ENCODE measurements at regions not wholly inside any gene's neighbourhood (a gene's known extent, or its start where the extent isn't known, plus 50 kb on each side); places are given as distances from the start of the nearest gene placed in this dataset.

DNA sequence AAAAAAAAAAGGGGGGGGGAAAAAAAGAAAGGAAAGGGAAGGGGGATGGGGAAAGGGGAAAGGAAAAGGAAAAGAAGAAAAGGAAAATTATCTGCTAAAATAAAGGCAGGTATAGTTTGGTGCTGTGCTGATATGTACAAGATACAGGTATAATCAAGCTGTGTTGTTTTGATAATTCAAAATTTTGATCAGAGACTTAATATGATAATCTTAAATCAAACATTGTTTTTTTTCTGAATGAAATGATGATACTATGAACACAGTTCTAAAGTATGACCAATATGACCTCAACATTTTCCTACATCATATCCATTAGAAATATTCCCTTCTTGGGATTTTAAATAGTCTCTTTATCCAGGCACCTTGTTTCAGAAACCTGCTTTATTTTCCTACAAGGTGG is 115.6 kb upstream of the TRPM3 start:
- no peak for DNase-seq (ENCODE audit: low read depth)
- TF ChIP-seq, protein P1, sequence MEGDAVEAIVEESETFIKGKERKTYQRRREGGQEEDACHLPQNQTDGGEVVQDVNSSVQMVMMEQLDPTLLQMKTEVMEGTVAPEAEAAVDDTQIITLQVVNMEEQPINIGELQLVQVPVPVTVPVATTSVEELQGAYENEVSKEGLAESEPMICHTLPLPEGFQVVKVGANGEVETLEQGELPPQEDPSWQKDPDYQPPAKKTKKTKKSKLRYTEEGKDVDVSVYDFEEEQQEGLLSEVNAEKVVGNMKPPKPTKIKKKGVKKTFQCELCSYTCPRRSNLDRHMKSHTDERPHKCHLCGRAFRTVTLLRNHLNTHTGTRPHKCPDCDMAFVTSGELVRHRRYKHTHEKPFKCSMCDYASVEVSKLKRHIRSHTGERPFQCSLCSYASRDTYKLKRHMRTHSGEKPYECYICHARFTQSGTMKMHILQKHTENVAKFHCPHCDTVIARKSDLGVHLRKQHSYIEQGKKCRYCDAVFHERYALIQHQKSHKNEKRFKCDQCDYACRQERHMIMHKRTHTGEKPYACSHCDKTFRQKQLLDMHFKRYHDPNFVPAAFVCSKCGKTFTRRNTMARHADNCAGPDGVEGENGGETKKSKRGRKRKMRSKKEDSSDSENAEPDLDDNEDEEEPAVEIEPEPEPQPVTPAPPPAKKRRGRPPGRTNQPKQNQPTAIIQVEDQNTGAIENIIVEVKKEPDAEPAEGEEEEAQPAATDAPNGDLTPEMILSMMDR (IDR thresholded peaks at IDR 0.05; ENCODE audit: low read length, missing control alignments), result no peak

DNA sequence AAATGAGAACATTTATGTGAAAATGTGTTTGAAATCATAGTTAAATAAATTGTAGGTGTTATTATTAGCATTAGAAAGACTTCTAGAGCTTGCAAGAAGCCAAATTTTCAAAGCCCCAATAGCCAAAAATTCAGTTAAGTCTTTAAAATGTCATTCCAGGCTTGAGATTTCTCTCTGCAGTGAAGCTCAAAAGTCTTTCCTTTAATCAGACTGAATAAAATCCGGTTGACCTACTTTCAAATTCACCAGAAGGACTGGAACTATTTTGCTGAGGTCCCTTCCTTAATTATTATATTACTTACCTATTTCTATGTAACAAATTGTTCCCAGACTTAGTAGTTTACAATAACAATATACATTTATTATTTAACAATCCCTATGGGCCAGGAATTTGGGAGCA is 112.2 kb upstream of the TRPM3 start:
- TF ChIP-seq, protein P1 (IDR thresholded peaks at IDR 0.05; ENCODE audit: low read length, missing control alignments), result no peak
- no peak for DNase-seq (ENCODE audit: low read depth)
- H3K4me3 ChIP-seq (replicated peaks; ENCODE audit: low read depth, low read length), result no peak overlapping the region

More for the DNA sequence above, 115.6 kb upstream of the TRPM3 start:
- H3K4me3 ChIP-seq (replicated peaks; ENCODE audit: low read depth, low read length), result no peak overlapping the region

DNA sequence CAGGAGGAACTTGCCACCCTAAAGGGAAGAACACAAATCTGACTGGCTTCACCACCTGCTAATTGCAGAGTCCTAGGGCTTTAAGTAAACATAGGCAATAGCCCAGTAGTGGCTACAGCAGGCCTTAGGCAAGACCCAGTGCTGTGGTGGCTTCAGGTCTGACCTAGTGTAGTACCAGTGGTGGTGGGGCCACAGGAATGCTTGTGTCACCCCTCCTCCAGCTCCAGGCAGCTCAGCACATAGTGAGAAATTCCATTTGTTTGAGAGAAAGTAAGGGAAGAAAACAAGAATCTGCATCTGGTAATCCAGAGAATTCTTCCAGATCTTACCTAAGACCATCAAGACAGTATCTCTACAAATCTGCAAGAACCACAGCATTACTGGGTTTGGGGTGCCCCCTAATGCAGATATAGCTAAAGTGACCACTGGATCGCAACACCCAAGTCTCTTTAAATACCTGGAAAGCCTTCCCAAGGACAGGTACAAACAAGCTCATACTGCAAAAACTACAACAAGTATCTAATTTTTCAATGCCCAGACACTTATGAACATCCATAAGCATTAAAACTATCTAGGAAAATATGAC is 102.6 kb upstream of the TRPM3 start:
- TF ChIP-seq, protein P1 (IDR thresholded peaks at IDR 0.05; ENCODE audit: low read length, missing control alignments), result no peak
- DNase-seq (ENCODE audit: low read depth), result peak; percentile 26
- H3K4me3 ChIP-seq (replicated peaks; ENCODE audit: low read depth, low read length), result no peak overlapping the region

DNA sequence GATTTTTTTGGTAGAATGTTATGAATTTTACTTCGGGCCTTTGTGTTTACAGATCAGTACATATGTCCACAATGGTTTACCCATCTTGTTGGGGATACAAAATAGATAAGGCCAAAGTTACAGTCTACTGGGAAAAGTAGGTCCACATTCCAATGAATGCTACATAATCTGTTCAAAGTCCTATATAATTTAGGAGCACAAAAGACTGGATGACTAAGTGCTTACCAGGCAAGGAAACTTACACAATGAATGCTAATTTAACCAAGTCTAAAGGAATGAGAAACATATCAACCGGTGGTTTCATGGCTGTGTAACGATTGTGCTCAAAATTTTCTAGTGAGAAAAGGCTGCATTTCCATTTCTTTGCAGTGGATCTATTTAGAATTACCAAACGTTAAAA is 97.4 kb upstream of the TRPM3 start:
- no peak for DNase-seq (ENCODE audit: low read depth)
- H3K4me3 ChIP-seq (replicated peaks; ENCODE audit: low read depth, low read length), result no peak overlapping the region
- TF ChIP-seq, protein P1 (IDR thresholded peaks at IDR 0.05; ENCODE audit: low read length, missing control alignments), result no peak

DNA sequence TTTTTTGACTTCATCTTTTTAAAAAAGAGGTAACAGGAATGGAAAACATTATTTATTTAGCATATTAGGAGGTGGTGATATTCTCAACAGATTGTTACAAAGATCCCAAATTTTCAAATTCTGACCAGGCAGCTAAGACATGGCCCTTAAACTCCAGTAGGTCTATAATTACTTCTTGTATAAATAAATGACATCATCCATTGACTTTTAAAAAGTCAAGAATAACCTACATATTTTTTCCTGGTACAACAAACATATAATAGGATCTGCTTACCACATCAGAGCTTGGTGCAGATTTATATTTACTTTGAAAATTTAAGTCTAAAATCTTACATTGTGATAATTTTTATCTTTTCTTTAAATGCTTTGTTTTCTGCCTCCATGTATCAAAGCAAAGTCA is 92.2 kb upstream of the TRPM3 start:
- no peak overlapping the region for H3K4me3 ChIP-seq (replicated peaks; ENCODE audit: low read depth, low read length)
- TF ChIP-seq, protein P1 (IDR thresholded peaks at IDR 0.05; ENCODE audit: low read length, missing control alignments), result no peak
- DNase-seq (ENCODE audit: low read depth), result no peak

DNA sequence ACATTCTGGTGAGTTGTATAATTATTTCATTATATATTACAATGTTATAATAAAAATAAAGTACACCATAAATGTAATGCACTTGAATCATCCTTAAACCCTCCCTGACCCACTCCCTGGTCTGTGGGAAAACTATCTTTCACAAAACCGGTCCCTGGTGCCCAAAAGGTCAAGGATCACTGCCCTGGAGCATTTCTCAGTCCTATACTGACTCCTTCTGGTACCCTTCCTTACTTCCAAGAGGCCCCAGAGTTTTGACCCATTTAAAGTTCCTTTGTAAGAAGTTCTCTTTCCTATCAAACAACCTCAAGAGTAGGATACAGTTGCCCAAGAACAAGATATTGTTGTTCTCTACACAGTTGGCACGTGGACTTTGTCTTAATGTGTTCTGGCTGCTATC is 88.9 kb upstream of the TRPM3 start:
- no peak overlapping the region for H3K4me3 ChIP-seq (replicated peaks; ENCODE audit: low read depth, low read length)
- no peak for DNase-seq (ENCODE audit: low read depth)
- TF ChIP-seq, protein P1 (IDR thresholded peaks at IDR 0.05; ENCODE audit: low read length, missing control alignments), result no peak

DNA sequence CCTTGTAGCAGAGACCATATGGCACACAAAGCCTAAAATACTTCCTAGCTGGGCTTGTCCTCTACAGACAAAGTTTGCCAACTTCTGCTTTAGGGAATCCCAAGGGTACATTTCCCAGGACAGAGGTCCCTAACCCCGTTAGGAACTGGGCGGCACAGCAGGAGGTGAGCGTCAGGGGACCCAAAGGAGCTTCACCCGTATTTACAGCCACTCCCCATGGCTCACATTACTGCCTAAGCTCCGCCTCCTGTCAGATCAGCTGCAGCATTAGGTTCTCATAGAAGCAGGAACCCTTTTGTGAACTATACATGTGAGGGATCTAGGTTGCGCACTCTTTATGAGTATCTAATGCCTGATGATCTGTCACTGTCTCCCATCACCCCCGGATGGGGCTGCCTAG is 88.5 kb upstream of the TRPM3 start:
- TF ChIP-seq, protein P1 (IDR thresholded peaks at IDR 0.05; ENCODE audit: low read length, missing control alignments), result no peak
- H3K4me3 ChIP-seq (replicated peaks; ENCODE audit: low read depth, low read length), result no peak overlapping the region
- no peak for DNase-seq (ENCODE audit: low read depth)

Data from fibroblast of pulmonary artery (primary cell).